Sigmoid colon (tissue), 6 donors: ENCODE measurements at regions not wholly inside any gene's neighbourhood (a gene's known extent, or its start where the extent isn't known, plus 50 kb on each side); places are given as distances from the start of the nearest gene placed in this dataset.
"Not testable (repeated sequence)": the region's sequence is repeated elsewhere in the genome, so short reads cannot be mapped to it uniquely, and the experiment has no call there.

Experiments
- DNase-seq: peaks from one replicate; pipeline ENCODE4 v3.0.0-alpha.2; 2019
- H3K27ac ChIP-seq, 4 donors: fragments of 200-600 bp; sonication (generic); one replicate each; pipeline ENCODE4 v1.5.1; 2016 to 2019; ENCODE audit warnings: mild to moderate bottlenecking in 1 of 4
- H3K27me3 ChIP-seq, 3 donors: fragments of 200-600 bp; sonication (generic); one replicate each; pipeline ENCODE4 v1.5.1; 2019; ENCODE audit warnings: mild to moderate bottlenecking in 1 of 3
- H3K36me3 ChIP-seq, 4 donors: fragments of 200-600 bp; sonication (generic); one replicate each; pipeline ENCODE4 v1.5.1; 2016 to 2019
- H3K4me1 ChIP-seq, 4 donors: fragments of 200-600 bp; sonication (generic); one replicate each; pipeline ENCODE4 v1.5.1; 2017 to 2019
- H3K4me3 ChIP-seq, 4 donors: fragments of 200-600 bp; sonication (generic); one replicate each; pipeline ENCODE4 v1.5.1; 2017 to 2019; ENCODE audit warnings: mild to moderate bottlenecking in 2 of 4, moderate library complexity in 1 of 4
- H3K9me3 ChIP-seq, 4 donors: fragments of 200-600 bp in 3 of 4; sonication (generic) in 3 of 4; one replicate each; pipeline versions ENCODE4 v1.5.1 to v1.6.1; 2013 to 2019
- WGBS, 2 donors: extraction: QIAGEN DNeasy Blood & Tissue Kit; methylation state at CpG; one replicate each; pipeline ENCODE4 v1.1.7; 2013; 5-methylcytosine and 5-hydroxymethylcytosine counted together
- intact Hi-C: fragments of 100-400 bp; cut with DNase I; formaldehyde crosslinking; loops from one replicate; pipeline ENCODE4 v1.15.1; 2023
- donor health status: healthy with polysubstance abuse.
- donor health status: healthy.

- H3K4me1 ChIP-seq, H3K4me3 ChIP-seq, H3K27me3 ChIP-seq, H3K36me3 ChIP-seq, H3K27ac ChIP-seq, intact Hi-C loops, H3K9me3 ChIP-seq: not testable (repeated sequence)
- peak; percentile 66 for DNase-seq
- WGBS, 2 donors = 83 to 88% methylated on average over 2 of the region's 2 CpGs
Observed at GRCh38 chr21:9035970-9036369, 1485.4 kb upstream of the TPTE start.

- H3K27me3 ChIP-seq, H3K36me3 ChIP-seq, H3K4me3 ChIP-seq, H3K4me1 ChIP-seq, H3K27ac ChIP-seq, intact Hi-C loops, H3K9me3 ChIP-seq: not testable (repeated sequence)
- DNase-seq = peak; percentile 50
- WGBS, 2 donors = 81 to 89% methylated on average over 4 of the region's 4 CpGs
Observed at GRCh38 chr21:9036966-9037587, 1484.3 kb upstream of the TPTE start.

- H3K27me3 ChIP-seq, H3K27ac ChIP-seq, intact Hi-C loops, H3K36me3 ChIP-seq, H3K9me3 ChIP-seq, H3K4me3 ChIP-seq, H3K4me1 ChIP-seq: not testable (repeated sequence)
- peak; percentile 43 for DNase-seq
- WGBS, 2 donors = 73 to 76% methylated on average over 39 of the region's 39 CpGs
Observed at GRCh38 chr21:9037588-9038544, 1483.5 kb upstream of the TPTE start.

- intact Hi-C loops, H3K9me3 ChIP-seq: not testable (repeated sequence)
- WGBS, 2 donors = 75 to 82% methylated on average over 45 of the region's 45 CpGs
Observed at GRCh38 chr21:9039520-9040365, 1481.6 kb upstream of the TPTE start.

GRCh38 chr21:9040406-9040805 is 1481.0 kb upstream of the TPTE start:
- intact Hi-C loops, H3K27ac ChIP-seq, H3K4me3 ChIP-seq, H3K27me3 ChIP-seq, H3K4me1 ChIP-seq, H3K9me3 ChIP-seq, H3K36me3 ChIP-seq: not testable (repeated sequence)
- peak; percentile 37 for DNase-seq
- 75 to 87% methylated on average over 19 of the region's 19 CpGs for WGBS, 2 donors

More at GRCh38 chr21:9039520-9040365, 1481.6 kb upstream of the TPTE start:
- H3K4me1 ChIP-seq, H3K27ac ChIP-seq, H3K27me3 ChIP-seq, H3K36me3 ChIP-seq, H3K4me3 ChIP-seq: not testable (repeated sequence)
- DNase-seq = peak; percentile 66

- DNase-seq = peak; percentile 65
- H3K27ac ChIP-seq, H3K27me3 ChIP-seq, intact Hi-C loops, H3K4me3 ChIP-seq, H3K9me3 ChIP-seq, H3K4me1 ChIP-seq, H3K36me3 ChIP-seq: not testable (repeated sequence)
- 86 to 91% methylated on average over 32 to 33 of the region's 33 CpGs for WGBS, 2 donors
Observed at GRCh38 chr21:9041175-9041948, 1480.0 kb upstream of the TPTE start.

- DNase-seq = peak; percentile 64
- H3K4me3 ChIP-seq, intact Hi-C loops, H3K36me3 ChIP-seq, H3K9me3 ChIP-seq, H3K4me1 ChIP-seq, H3K27me3 ChIP-seq, H3K27ac ChIP-seq: not testable (repeated sequence)
- WGBS, 2 donors = 61 to 73% methylated on average over 10 of the region's 38 CpGs
Observed at GRCh38 chr21:9043089-9043488, 1478.3 kb upstream of the TPTE start.

- H3K4me1 ChIP-seq, H3K27me3 ChIP-seq, DNase-seq, H3K9me3 ChIP-seq, H3K27ac ChIP-seq, H3K36me3 ChIP-seq, H3K4me3 ChIP-seq, intact Hi-C loops: not testable (repeated sequence)
- 73 to 79% methylated on average over 11 of the region's 14 CpGs for WGBS, 2 donors
Observed at GRCh38 chr21:9046870-9047269, 1474.5 kb upstream of the TPTE start.

- H3K27me3 ChIP-seq, DNase-seq, H3K9me3 ChIP-seq, H3K4me1 ChIP-seq, H3K36me3 ChIP-seq, H3K27ac ChIP-seq, H3K4me3 ChIP-seq, intact Hi-C loops: not testable (repeated sequence)
- 71 to 75% methylated on average over 2 of the region's 6 CpGs for WGBS, 2 donors
Observed at GRCh38 chr21:9067515-9067914, 1453.9 kb upstream of the TPTE start.

- not testable (repeated sequence) for H3K4me1 ChIP-seq
- 84 to 88% methylated on average over 9 of the region's 11 CpGs for WGBS, 2 donors
Observed at GRCh38 chr21:9068622-9069021, 1452.8 kb upstream of the TPTE start.

GRCh38 chr21:9070703-9071102 is 1450.7 kb upstream of the TPTE start:
- H3K4me1 ChIP-seq, H3K36me3 ChIP-seq, H3K27ac ChIP-seq, intact Hi-C loops, H3K27me3 ChIP-seq, DNase-seq, H3K9me3 ChIP-seq, H3K4me3 ChIP-seq: not testable (repeated sequence)
- 54 to 56% methylated on average over 12 to 13 of the region's 23 CpGs for WGBS, 2 donors

More at GRCh38 chr21:9068622-9069021, 1452.8 kb upstream of the TPTE start:
- H3K9me3 ChIP-seq, H3K36me3 ChIP-seq, intact Hi-C loops, DNase-seq, H3K27ac ChIP-seq, H3K27me3 ChIP-seq, H3K4me3 ChIP-seq: not testable (repeated sequence)

GRCh38 chr21:9073010-9073409 is 1448.4 kb upstream of the TPTE start:
- H3K27me3 ChIP-seq, DNase-seq, H3K4me3 ChIP-seq, H3K9me3 ChIP-seq, H3K27ac ChIP-seq, H3K36me3 ChIP-seq, intact Hi-C loops, H3K4me1 ChIP-seq: not testable (repeated sequence)
- WGBS, 2 donors = 80 to 84% methylated on average over 18 to 19 of the region's 22 CpGs
